ENCODE measurements at regions not wholly inside any gene's neighbourhood (a gene's known extent, or its start where the extent isn't known, plus 50 kb on each side); places are given as distances from the start of the nearest gene placed in this dataset.

DNA sequence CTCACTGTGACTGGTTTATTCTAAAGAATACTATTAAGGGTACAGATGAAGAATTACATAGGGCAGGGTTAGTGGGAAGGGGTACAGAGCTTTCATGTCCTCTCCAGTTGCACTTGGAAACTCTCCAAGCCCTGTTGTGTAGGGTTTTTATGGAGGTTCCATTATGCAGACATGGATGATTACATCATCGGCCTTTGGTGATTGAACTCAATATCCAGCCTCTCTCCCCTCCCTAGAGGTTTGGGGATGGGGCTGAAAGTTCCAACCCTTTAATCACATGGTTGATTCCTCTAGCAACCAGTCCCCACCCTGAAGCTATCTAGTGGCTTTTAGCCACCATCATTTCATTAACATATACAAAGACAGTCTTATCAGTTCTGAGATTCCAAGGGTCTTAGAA lies 472.6 kb downstream of the BUD13 start:
- DNase-seq (ENCODE audit: low read depth in 2 of 2), result no peak

GRCh38 chr11:116294630-116295029 lies 478.2 kb downstream of the BUD13 start:
- DNase-seq (ENCODE audit: low read depth in 2 of 2), result no peak

- no peak for DNase-seq (ENCODE audit: low read depth in 2 of 2)
Observed at GRCh38 chr11:116287866-116288265, 484.9 kb downstream of the BUD13 start.

DNA sequence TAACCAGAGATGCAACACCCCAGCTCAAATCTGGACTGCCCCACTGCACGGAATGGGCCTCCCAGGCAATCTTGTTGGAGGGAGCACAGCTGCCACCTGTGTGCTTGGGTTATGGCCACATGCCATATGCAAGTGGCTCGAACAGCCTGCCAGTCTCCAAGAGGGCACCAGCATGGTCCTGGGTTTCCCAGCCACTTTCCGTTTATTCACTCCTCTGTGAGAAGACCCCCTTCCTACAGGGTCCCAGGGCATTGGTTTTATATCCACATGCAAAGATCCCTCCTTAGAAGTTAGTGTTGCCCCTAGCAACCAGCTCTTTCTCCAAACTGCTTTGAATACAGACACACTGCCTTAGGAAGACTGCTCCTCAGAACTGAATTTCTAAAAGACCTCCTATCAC lies 487.8 kb downstream of the BUD13 start:
- DNase-seq (ENCODE audit: low read depth in 2 of 2), result no peak

GRCh38 chr11:116283300-116283699 lies 489.5 kb downstream of the BUD13 start:
- no peak for DNase-seq (ENCODE audit: low read depth in 2 of 2)

DNA sequence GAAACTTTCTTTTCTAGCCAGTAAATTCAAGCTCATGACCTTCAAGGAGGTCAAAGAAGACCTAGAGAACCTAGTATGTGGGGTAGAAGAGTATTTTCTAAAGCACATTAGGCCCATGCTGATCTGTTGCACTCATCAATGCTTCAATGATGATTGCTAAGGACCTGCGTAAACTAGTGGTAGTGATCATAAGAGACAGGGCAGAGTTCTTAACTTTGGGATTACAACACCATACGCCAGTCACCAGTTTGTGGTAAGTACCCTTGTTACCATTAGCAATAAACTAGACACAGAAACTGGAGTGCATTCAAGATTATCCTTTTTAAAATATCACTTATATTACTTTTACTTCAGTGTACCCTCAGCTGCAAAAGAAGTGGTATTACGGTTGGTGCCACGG lies 490.3 kb downstream of the BUD13 start:
- DNase-seq (ENCODE audit: low read depth in 2 of 2), result no peak

- no peak for DNase-seq (ENCODE audit: low read depth in 2 of 2)
Observed at GRCh38 chr11:116281173-116282160, 491.3 kb downstream of the BUD13 start.

DNA sequence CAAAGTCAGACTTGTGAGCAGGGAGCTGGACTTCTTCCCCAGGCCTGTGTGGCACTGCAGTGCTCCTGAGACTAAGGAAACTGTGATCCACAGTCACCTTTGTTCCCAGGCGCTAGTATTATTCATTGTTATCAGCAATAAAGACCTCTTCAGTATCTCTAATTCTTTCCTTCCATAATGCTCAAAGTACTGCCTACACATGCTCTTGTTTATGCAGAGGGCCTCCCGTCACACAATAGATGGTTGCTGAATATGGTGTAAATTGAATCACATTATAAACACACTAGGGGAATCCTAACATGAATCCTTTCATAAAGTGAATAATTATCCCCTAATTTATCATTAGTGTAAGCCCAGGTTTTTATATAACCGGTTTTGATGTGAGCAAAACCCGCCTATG lies 493.3 kb downstream of the BUD13 start:
- no peak for DNase-seq (ENCODE audit: low read depth in 2 of 2)

DNA sequence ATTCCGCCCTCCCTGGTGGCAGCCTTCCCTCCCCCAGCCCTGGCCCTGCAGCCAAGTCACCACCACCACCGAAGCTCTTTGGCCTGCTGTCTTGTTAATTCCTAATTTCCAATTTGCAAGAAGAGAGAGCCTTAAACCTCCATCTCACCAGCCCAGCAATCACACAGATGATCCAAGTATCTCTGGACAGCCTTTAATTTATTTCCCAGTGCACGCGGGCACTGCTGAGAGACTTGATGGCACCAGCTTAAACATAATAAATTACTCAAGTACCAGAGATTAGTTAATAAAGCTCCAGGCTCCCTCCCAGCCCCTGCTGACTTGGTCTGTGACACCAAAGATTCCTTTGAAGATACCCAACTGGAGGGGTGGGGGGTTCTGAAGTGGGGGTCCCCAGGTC lies 494.7 kb downstream of the BUD13 start:
- DNase-seq (ENCODE audit: low read depth in 2 of 2), result no peak

DNA sequence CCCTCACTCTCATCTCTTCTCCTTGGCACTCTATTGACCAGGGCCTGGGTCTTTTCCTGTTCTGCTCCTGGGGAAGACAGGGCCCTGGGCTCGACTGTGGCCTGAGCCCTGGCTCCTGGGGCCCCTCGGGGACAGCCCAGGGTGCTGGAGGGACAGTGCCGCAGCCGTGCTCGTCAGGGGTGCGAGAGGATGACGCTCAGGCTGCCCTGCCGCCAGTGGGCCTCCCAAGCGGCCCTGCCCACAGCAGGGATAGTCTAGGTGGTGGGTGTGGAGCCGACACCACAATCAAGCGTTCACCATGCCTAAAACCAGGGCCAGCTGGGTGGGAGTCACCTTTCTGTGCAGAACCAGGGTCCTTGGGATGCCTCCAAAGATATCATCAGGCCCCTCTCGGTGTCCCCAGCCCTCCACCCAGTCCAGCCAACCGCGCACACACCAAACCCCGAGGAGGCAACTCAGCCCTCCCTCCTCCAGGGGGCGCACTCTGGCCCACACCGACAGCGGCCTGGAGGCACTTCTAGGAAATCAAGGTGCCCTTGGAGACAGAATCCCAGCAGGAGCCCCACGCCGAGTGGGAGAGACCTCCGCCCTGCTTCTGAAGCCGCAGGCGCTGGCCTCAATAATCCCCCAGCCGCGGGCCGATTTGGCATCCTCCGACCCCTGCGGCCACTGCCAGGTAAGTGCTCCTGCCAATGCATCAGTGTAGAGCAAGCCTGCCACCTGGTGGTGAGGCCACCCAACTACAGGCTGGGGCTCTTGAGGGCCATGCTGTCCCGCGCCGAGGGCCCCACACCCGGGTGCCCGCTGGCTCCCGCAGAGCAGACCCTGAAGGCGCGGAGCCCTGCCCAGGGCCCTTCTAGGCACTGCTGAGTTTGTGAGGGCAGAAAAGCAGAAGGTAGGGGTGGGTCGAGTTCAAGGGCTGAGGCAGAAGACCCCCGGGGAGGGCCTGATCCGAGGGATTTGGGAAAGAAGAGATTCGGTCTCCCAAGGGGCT lies 496.4 kb downstream of the BUD13 start:
- peak; percentile 74 to 76 for DNase-seq (ENCODE audit: low read depth in 2 of 2)

DNA sequence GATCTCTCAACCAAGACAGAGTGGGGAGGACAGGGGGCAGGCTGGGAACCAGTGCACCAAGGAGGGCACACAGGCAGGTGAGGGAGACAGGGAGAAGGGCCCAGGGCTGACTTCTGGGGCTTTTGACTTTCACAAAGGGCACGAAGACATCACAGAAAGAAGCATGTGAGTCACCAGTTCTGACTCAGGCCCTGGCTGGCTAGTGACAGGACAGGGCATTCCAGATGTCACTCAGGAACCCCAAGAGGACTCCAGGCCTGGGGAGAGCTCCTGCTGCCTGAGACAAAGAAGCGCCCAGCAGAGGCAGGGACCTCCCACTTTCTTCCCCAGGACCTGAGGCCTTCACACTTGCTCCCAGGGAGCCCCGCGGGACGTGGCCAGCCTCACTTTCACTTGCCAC lies 497.2 kb downstream of the BUD13 start:
- no peak for DNase-seq (ENCODE audit: low read depth in 2 of 2)

GRCh38 chr11:116274521-116274920 lies 498.3 kb downstream of the BUD13 start:
- no peak for DNase-seq (ENCODE audit: low read depth in 2 of 2)

DNA sequence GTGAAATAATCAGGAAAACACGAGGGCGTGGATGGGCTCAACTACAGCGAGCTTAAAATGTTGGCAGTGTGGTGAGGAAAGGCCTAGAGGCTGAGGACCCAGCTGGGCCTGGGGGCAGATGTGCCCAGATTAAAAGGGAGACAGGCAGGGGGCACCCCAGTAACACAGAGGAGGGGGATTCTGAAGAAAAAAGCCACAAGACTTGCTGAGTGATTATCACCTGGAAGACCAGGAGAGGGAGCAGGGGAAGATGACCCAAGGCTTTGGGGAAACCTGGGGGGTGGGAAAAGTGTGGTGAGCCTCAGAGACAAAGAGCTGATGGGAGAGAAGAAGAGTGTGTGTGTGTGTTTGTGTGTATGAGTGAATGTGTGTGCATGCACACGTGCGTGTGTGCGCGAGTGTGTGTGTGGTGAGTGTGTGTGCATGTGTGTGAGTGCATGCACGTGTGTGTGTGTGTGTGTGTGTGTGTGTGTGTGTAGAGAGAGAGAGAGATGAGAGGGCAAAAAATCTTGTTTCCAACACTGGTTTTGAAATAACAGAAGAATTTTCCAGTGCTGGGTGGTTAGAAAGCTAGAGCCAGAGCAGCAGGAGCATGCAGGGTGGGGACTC lies 500.5 kb downstream of the BUD13 start:
- no peak for DNase-seq (ENCODE audit: low read depth in 2 of 2)

DNA sequence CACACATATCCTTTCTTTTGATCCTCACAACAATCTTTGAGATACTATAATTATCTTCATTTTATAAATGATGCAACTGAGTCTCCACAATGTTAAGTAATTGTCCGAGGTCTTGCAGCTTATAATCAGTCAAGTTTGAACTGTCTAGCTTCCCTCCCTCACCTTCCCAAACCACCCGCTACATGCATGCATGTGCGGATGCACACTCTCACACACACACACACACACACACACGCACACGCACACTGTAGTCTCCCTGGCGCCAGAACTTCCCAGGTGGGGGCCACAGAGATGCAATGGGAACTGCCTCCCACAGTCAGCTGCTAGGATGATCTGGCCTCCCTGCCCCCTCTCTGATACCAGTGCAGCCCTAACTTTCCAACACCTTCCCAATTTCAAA lies 501.3 kb downstream of the BUD13 start:
- DNase-seq (ENCODE audit: low read depth in 2 of 2), result no peak

- DNase-seq (ENCODE audit: low read depth in 2 of 2), result no peak
Observed at GRCh38 chr11:116267146-116267545, 505.6 kb downstream of the BUD13 start.

DNA sequence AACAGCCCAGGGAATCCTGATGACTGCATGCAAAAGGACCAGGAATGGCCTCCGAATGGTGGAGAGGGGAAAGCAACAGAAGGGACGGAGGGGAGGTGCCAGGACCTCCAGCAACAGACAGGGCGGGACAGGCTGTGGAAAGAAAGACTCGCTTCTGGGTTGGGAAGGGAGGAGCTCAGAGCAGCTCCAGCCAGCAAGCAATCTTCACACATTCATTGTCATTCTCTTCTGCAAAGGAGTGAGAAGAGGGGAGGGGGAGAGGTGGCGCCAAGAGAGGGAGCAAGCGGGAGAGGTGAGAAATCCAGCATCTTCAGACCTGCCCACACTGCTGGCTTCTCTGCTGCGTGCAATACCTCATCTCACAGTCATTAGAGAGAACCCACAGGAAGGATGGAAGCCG lies 509.0 kb downstream of the BUD13 start:
- DNase-seq (ENCODE audit: low read depth in 2 of 2), result no peak

DNA sequence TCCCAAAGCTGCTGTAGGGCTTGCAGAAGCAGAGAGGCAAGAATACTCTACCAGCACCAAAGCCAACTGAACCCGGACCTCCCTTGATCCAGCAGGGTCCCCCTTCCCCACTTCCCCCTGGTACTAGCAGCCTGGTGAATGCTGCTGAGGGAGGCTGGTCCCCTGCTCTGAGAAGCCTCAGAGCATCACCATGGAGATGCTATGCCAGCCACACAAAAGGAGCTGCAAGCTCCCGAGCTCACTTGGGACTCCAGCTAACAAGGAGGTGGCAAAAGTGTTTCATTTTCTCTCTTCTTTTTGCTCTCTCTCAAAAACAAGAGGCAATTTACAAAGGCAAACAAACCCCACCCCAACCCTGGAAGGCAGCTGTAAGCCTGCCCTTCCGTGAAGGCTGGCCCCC lies 509.8 kb downstream of the BUD13 start:
- DNase-seq (ENCODE audit: low read depth in 2 of 2), result no peak

DNA sequence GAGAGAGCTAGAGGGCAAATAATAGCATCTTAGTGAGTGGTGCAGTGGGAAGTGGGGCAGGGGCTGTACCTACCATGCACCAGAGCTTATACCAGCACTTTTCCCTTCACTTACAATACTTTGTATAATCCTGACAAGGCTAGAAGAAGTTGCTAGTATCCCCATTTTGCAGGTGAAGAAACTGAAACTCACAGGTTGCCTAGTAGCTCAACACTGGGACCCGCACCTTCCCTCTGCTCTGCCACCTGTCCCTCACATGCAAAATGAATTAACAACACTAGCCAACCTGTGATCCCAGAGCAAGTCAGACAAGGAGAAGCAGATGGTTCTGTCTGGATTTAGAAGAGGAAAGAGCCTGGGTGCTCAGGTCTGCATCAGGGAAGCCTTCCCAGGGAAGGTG lies 510.4 kb downstream of the BUD13 start:
- no peak for DNase-seq (ENCODE audit: low read depth in 2 of 2)

GRCh38 chr11:116261606-116262005 lies 511.2 kb downstream of the BUD13 start:
- no peak for DNase-seq (ENCODE audit: low read depth in 2 of 2)

GRCh38 chr11:116258821-116259220 lies 514.0 kb downstream of the BUD13 start:
- no peak for DNase-seq (ENCODE audit: low read depth in 2 of 2)

- DNase-seq (ENCODE audit: low read depth in 2 of 2), result no peak
Observed at GRCh38 chr11:116257883-116258282, 514.9 kb downstream of the BUD13 start.

- DNase-seq (ENCODE audit: low read depth in 2 of 2), result no peak
Observed at GRCh38 chr11:116257092-116257491, 515.7 kb downstream of the BUD13 start.
